Esophagus squamous epithelium (tissue), 4 donors: ENCODE measurements at regions not wholly inside any gene's neighbourhood (a gene's known extent, or its start where the extent isn't known, plus 50 kb on each side); places are given as distances from the start of the nearest gene placed in this dataset.

ENCODE experiments used
- CTCF ChIP-seq, 6 experiments: fragments of 450-650 bp in 4 of 6; fragments of 200-600 bp in 2 of 6; sonication (generic) in 2 of 6; IDR thresholded peaks; one replicate each; pipeline ENCODE4 v1.5.1; 2016 to 2019; ENCODE audit warnings: antibody characterized with exemption in 6 of 6, mild to moderate bottlenecking in 4 of 6, moderate library complexity in 4 of 6
- POLR2A ChIP-seq, 4 donors: fragments of 450-650 bp; IDR thresholded peaks; one replicate each; pipeline ENCODE4 v1.6.1; 2017; ENCODE audit warnings: antibody characterized with exemption in 4 of 4, mild to moderate bottlenecking in 4 of 4, moderate library complexity in 3 of 4

GRCh38 chr10:113232928-113233511 is 283.0 kb downstream of the TCF7L2 start:
- TF ChIP-seq CTCF (IDR thresholded peaks at IDR 0.05) (no peak), POLR2A (IDR thresholded peaks at IDR 0.05) (no peak)
